ENCODE measurements at regions not wholly inside any gene's neighbourhood (a gene's known extent, or its start where the extent isn't known, plus 50 kb on each side); places are given as distances from the start of the nearest gene placed in this dataset.

GRCh38 chr9:14961372-14962068, 51.3 kb upstream of the FREM1 start:
- no peak for DNase-seq

GRCh38 chr9:14960881-14961280, 50.7 kb upstream of the FREM1 start:
- DNase-seq = no peak

Measured in NCI-H2081 (cell line).